ENCODE measurements at regions not wholly inside any gene's neighbourhood (a gene's known extent, or its start where the extent isn't known, plus 50 kb on each side); places are given as distances from the start of the nearest gene placed in this dataset.

GRCh38 chr5:30001826-30002225, 1191.7 kb upstream of the CDH6 start (continued):
- TF ChIP-seq TOX (CRISPR knock-in tag; IDR thresholded peaks at IDR 0.05; ENCODE audit: borderline replicate concordance) (no peak), ZFP3 (CRISPR knock-in tag; IDR thresholded peaks at IDR 0.05) (no peak), OSR1 (CRISPR knock-in tag; IDR thresholded peaks at IDR 0.05) (no peak), GLIS3 (CRISPR knock-in tag; IDR thresholded peaks at IDR 0.05) (no peak), CSRNP3 (CRISPR knock-in tag; IDR thresholded peaks at IDR 0.05) (no peak), PPARA (CRISPR knock-in tag; IDR thresholded peaks at IDR 0.05; ENCODE audit: borderline replicate concordance) (no peak), PATZ1 (CRISPR knock-in tag; IDR thresholded peaks at IDR 0.05; ENCODE audit: borderline replicate concordance) (no peak), ARNTL (CRISPR knock-in tag; IDR thresholded peaks at IDR 0.05; ENCODE audit: borderline replicate concordance, low read depth) (no peak), ZC3H10 (CRISPR knock-in tag; IDR thresholded peaks at IDR 0.05) (no peak), CSDC2 (CRISPR knock-in tag; IDR thresholded peaks at IDR 0.05) (no peak), BACH2 (CRISPR knock-in tag; IDR thresholded peaks at IDR 0.05; ENCODE audit: borderline replicate concordance) (no peak), TCF4 (CRISPR knock-in tag; IDR thresholded peaks at IDR 0.05; ENCODE audit: borderline replicate concordance) (no peak), ZNF8 (CRISPR knock-in tag; IDR thresholded peaks at IDR 0.05) (no peak)

- TF ChIP-seq TCF4 (CRISPR knock-in tag; IDR thresholded peaks at IDR 0.05; ENCODE audit: borderline replicate concordance), result no peak
- no peak for TF ChIP-seq OSR1 (CRISPR knock-in tag; IDR thresholded peaks at IDR 0.05)
- TF ChIP-seq ESRRG (CRISPR knock-in tag; IDR thresholded peaks at IDR 0.05), result no peak
- no peak for TF ChIP-seq ZNF70 (CRISPR knock-in tag; IDR thresholded peaks at IDR 0.05)
- no peak for TF ChIP-seq RARB (CRISPR knock-in tag; IDR thresholded peaks at IDR 0.05)
- TF ChIP-seq ZC3H10 (CRISPR knock-in tag; IDR thresholded peaks at IDR 0.05), result no peak
- no peak for TF ChIP-seq SNAI2 (CRISPR knock-in tag; IDR thresholded peaks at IDR 0.05)
- TF ChIP-seq ARNTL (CRISPR knock-in tag; IDR thresholded peaks at IDR 0.05; ENCODE audit: borderline replicate concordance, low read depth), result no peak
- no peak for TF ChIP-seq ZNF565 (CRISPR knock-in tag; conservative IDR thresholded peaks at IDR 0.05; ENCODE audit: low read depth)
- TF ChIP-seq PPARA (CRISPR knock-in tag; IDR thresholded peaks at IDR 0.05; ENCODE audit: borderline replicate concordance), result no peak
- no peak for TF ChIP-seq ZFP3 (CRISPR knock-in tag; IDR thresholded peaks at IDR 0.05)
- ATAC-seq, result no peak
These were observed 1193.3 kb upstream of the CDH6 start for GRCh38 chr5:30000231-30000630.

GRCh38 chr5:29995154-29995553, 1198.3 kb upstream of the CDH6 start:
- TF ChIP-seq ZFP30 (CRISPR knock-in tag; IDR thresholded peaks at IDR 0.05) (no peak), BACH2 (CRISPR knock-in tag; IDR thresholded peaks at IDR 0.05; ENCODE audit: borderline replicate concordance) (no peak), ZNF70 (CRISPR knock-in tag; IDR thresholded peaks at IDR 0.05) (no peak), CSDC2 (CRISPR knock-in tag; IDR thresholded peaks at IDR 0.05) (no peak), CREB5 (CRISPR knock-in tag; IDR thresholded peaks at IDR 0.05; ENCODE audit: low read depth) (no peak), ISL1 (CRISPR knock-in tag; IDR thresholded peaks at IDR 0.05) (no peak), ESRRG (CRISPR knock-in tag; IDR thresholded peaks at IDR 0.05) (no peak), ZC3H10 (CRISPR knock-in tag; IDR thresholded peaks at IDR 0.05) (no peak), TOX (CRISPR knock-in tag; IDR thresholded peaks at IDR 0.05; ENCODE audit: borderline replicate concordance) (no peak), GLIS3 (CRISPR knock-in tag; IDR thresholded peaks at IDR 0.05) (no peak), ZNF8 (CRISPR knock-in tag; IDR thresholded peaks at IDR 0.05) (no peak)
- no peak for ATAC-seq

- ATAC-seq, result no peak
- TF ChIP-seq ISL1 (CRISPR knock-in tag; IDR thresholded peaks at IDR 0.05), result no peak
- TF ChIP-seq CREB5 (CRISPR knock-in tag; IDR thresholded peaks at IDR 0.05; ENCODE audit: low read depth), result no peak
- no peak for TF ChIP-seq OSR1 (CRISPR knock-in tag; IDR thresholded peaks at IDR 0.05)
- TF ChIP-seq GLIS3 (CRISPR knock-in tag; IDR thresholded peaks at IDR 0.05), result no peak
- no peak for TF ChIP-seq ESRRG (CRISPR knock-in tag; IDR thresholded peaks at IDR 0.05)
- TF ChIP-seq BACH2 (CRISPR knock-in tag; IDR thresholded peaks at IDR 0.05; ENCODE audit: borderline replicate concordance), result no peak
- no peak for TF ChIP-seq ZFP3 (CRISPR knock-in tag; IDR thresholded peaks at IDR 0.05)
- no peak for TF ChIP-seq ZFP30 (CRISPR knock-in tag; IDR thresholded peaks at IDR 0.05)
- TF ChIP-seq ZNF70 (CRISPR knock-in tag; IDR thresholded peaks at IDR 0.05), result no peak
- no peak for TF ChIP-seq TCF4 (CRISPR knock-in tag; IDR thresholded peaks at IDR 0.05; ENCODE audit: borderline replicate concordance)
- no peak for TF ChIP-seq CSRNP3 (CRISPR knock-in tag; IDR thresholded peaks at IDR 0.05)
- TF ChIP-seq RARB (CRISPR knock-in tag; IDR thresholded peaks at IDR 0.05), result no peak
- no peak for TF ChIP-seq ZC3H10 (CRISPR knock-in tag; IDR thresholded peaks at IDR 0.05)
- no peak for TF ChIP-seq ZNF8 (CRISPR knock-in tag; IDR thresholded peaks at IDR 0.05)
- no peak for TF ChIP-seq PATZ1 (CRISPR knock-in tag; IDR thresholded peaks at IDR 0.05; ENCODE audit: borderline replicate concordance)
- TF ChIP-seq PPARA (CRISPR knock-in tag; IDR thresholded peaks at IDR 0.05; ENCODE audit: borderline replicate concordance), result no peak
These were observed 1199.0 kb upstream of the CDH6 start for GRCh38 chr5:29994519-29994918.

Measured in SK-N-SH treated with all-trans-retinoic acid at 6 μM for 48 hours (cell line).